HepG2 (cell line): ENCODE measurements at regions not wholly inside any gene's neighbourhood (a gene's known extent, or its start where the extent isn't known, plus 50 kb on each side); places are given as distances from the start of the nearest gene placed in this dataset.

ENCODE experiments used
- ATAC-seq: fragments of 200-7000 bp; cut with Tn5 transposase; 3 replicates; pipeline ENCODE4 v1.9.1; 2020; ENCODE audit warnings: mild to moderate bottlenecking, moderate library complexity
- BruUV-seq: library from RNA; stranded (reverse); fragments of 400-500 nt; replicated peaks from 2 replicates; lab custom pipeline; 2021; lab: Mats Ljungman, UMichigan
- CTCF ChIA-PET: fragments of 300-600 bp; formaldehyde crosslinking; extraction: SDS; loops from one replicate; lab custom pipeline; 2021; ENCODE audit warnings: low total read pairs, inconsistent platforms, low intra/inter-chr PET ratio; lab: Yijun Ruan, JAX
- POLR2A ChIA-PET: fragments of 350-600 bp; sonication (Branson Sonifier 250); formaldehyde crosslinking; loops from one replicate; lab custom pipeline; 2020; ENCODE audit warnings: antibody characterized with exemption, inconsistent platforms; lab: Yijun Ruan, JAX
- DNase-seq: peaks from one replicate; pipeline ENCODE4 v3.0.0-alpha.2; 2015; ENCODE audit warnings: low spot score
- FAIRE-seq: peaks from 3 replicates; lab custom pipeline; 2011; peaks lifted over from hg19 to GRCh38; lab: Jason Lieb, UNC
- H2AFZ ChIP-seq: one replicate; pipeline ENCODE4 v1.6.1; 2011; ENCODE audit warnings: low read length, inconsistent platforms
- H3K27ac ChIP-seq: fragments of 300-600 bp; 3 replicates; pipeline ENCODE4 v1.8.0; 2011; ENCODE audit warnings: mixed run types, mild to moderate bottlenecking, mixed read lengths, low read length, inconsistent platforms; ENCODE audit not compliant: insufficient read depth; ENCODE audit errors: extremely low read length
- H3K27me3 ChIP-seq, 2 experiments: fragments of 200-600 bp in 1 of 2; 2 replicates in 1 of 2; 3 replicates in 1 of 2; pipeline versions ENCODE4 v1.6.0 to v1.8.0; 2011; ENCODE audit warnings: low read length in 2 of 2, mild to moderate bottlenecking in 2 of 2, moderate library complexity in 2 of 2, inconsistent platforms in 1 of 2; ENCODE audit not compliant: insufficient read depth in 2 of 2, control insufficient read depth in 1 of 2
- H3K36me3 ChIP-seq, 2 experiments: fragments of 200-600 bp in 1 of 2; replicated peaks in 1 of 2; 2 replicates in 1 of 2; 3 replicates in 1 of 2; pipeline versions ENCODE4 v1.5.1 to v1.8.0; 2011; ENCODE audit warnings: low read length in 2 of 2, inconsistent platforms in 1 of 2; ENCODE audit not compliant: insufficient read depth in 2 of 2, control insufficient read depth in 1 of 2
- H3K4me1 ChIP-seq: 2 replicates; pipeline ENCODE4 v1.5.1; 2012; ENCODE audit warnings: low read length, inconsistent platforms; ENCODE audit not compliant: insufficient read depth
- H3K4me2 ChIP-seq: 2 replicates; pipeline ENCODE4 v1.6.0; 2011; ENCODE audit warnings: low read depth, low read length, inconsistent platforms
- H3K4me3 ChIP-seq, 3 experiments: fragments of 200-600 bp in 1 of 3; sonication (generic), shearing (Covaris generic) in 1 of 3; replicated peaks in 1 of 3; 2 replicates each; pipeline ENCODE4 v1.5.1; 2011 to 2016; ENCODE audit warnings: low read length in 3 of 3, inconsistent platforms in 2 of 3, low read depth in 2 of 3, mild to moderate bottlenecking in 2 of 3, control low read depth in 1 of 3, mixed read lengths in 1 of 3; ENCODE audit not compliant: insufficient read depth in 1 of 3
- H3K79me2 ChIP-seq: one replicate; pipeline ENCODE4 v1.6.1; 2011; ENCODE audit warnings: low read length, inconsistent platforms; ENCODE audit not compliant: insufficient read depth
- H3K9ac ChIP-seq: 2 replicates; pipeline ENCODE4 v1.6.0; 2011; ENCODE audit warnings: mild to moderate bottlenecking, low read depth, low read length, inconsistent platforms; ENCODE audit not compliant: insufficient read depth
- H3K9me3 ChIP-seq: 2 replicates; pipeline ENCODE4 v1.5.1; 2012; ENCODE audit warnings: mild to moderate bottlenecking, low read length
- H4K20me1 ChIP-seq: 2 replicates; pipeline ENCODE4 v1.6.0; 2011; ENCODE audit warnings: inconsistent platforms, mild to moderate bottlenecking, low read length, moderate library complexity; ENCODE audit not compliant: insufficient read depth
- DR1 ChIP-seq: sonication (generic); formaldehyde crosslinking; IDR thresholded peaks from 2 replicates; pipeline ENCODE4 v1.8.0; 2021; ENCODE audit warnings: mild to moderate bottlenecking, missing genetic modification reagents, inconsistent platforms
- GTF3A ChIP-seq: sonication (generic); formaldehyde crosslinking; conservative IDR thresholded peaks from 2 replicates; pipeline ENCODE4 v1.4.0; 2020; ENCODE audit warnings: mild to moderate bottlenecking, missing genetic modification reagents
- KLF16 ChIP-seq, 2 experiments: sonication (generic) in 1 of 2; formaldehyde crosslinking in 1 of 2; IDR thresholded peaks; 2 replicates each; pipeline versions ENCODE4 v1.6.1 to v1.8.0; 2016 to 2023; ENCODE audit warnings: missing genetic modification reagents in 2 of 2, missing compliant biosample characterization in 1 of 2
- MIXL1 ChIP-seq: IDR thresholded peaks from 2 replicates; pipeline ENCODE4 v1.6.1; 2016
- MXD3 ChIP-seq: IDR thresholded peaks from 2 replicates; pipeline ENCODE4 v1.6.1; 2016; ENCODE audit warnings: mild to moderate bottlenecking, missing biosample characterization, missing genetic modification reagents
- NCOR1 ChIP-seq: fragments of 200-600 bp; sonication (generic); IDR thresholded peaks from 2 replicates; pipeline ENCODE4 v1.7.0; 2017; ENCODE audit warnings: antibody characterized with exemption, low read length, borderline replicate concordance
- PLSCR1 ChIP-seq: sonication (generic); formaldehyde crosslinking; IDR thresholded peaks from 2 replicates; pipeline ENCODE4 v1.5.0; 2020; ENCODE audit warnings: missing genetic modification reagents, mild to moderate bottlenecking, borderline replicate concordance
- SP140L ChIP-seq: sonication (generic); formaldehyde crosslinking; IDR thresholded peaks from 2 replicates; pipeline ENCODE4 v1.4.0; 2020; ENCODE audit warnings: missing genetic modification reagents, borderline replicate concordance
- TRIM24 ChIP-seq: sonication (generic); formaldehyde crosslinking; IDR thresholded peaks from 2 replicates; pipeline ENCODE4 v1.8.0; 2022; ENCODE audit warnings: mild to moderate bottlenecking, missing genetic modification reagents
- ZBTB39 ChIP-seq: sonication (generic); formaldehyde crosslinking; IDR thresholded peaks from 2 replicates; pipeline ENCODE4 v1.5.0; 2020; ENCODE audit warnings: missing genetic modification reagents
- ZFP41 ChIP-seq: sonication (generic); formaldehyde crosslinking; IDR thresholded peaks from 2 replicates; pipeline ENCODE4 v1.4.0; 2020; ENCODE audit warnings: mild to moderate bottlenecking, missing genetic modification reagents, borderline replicate concordance
- ZMYM4 ChIP-seq: sonication (generic); formaldehyde crosslinking; IDR thresholded peaks from 2 replicates; pipeline ENCODE4 v1.8.1; 2023; ENCODE audit warnings: mild to moderate bottlenecking, missing genetic modification reagents
- ZNF33A ChIP-seq: sonication (generic); formaldehyde crosslinking; IDR thresholded peaks from 2 replicates; pipeline ENCODE4 v1.5.1; 2020; ENCODE audit warnings: missing genetic modification reagents, mild to moderate bottlenecking, moderate library complexity, borderline replicate concordance
- ZNF660 ChIP-seq: sonication (generic); formaldehyde crosslinking; IDR thresholded peaks from 2 replicates; pipeline ENCODE4 v1.5.1; 2020; ENCODE audit warnings: mild to moderate bottlenecking, low read depth, missing genetic modification reagents, borderline replicate concordance
- ZNF670 ChIP-seq: sonication (generic); formaldehyde crosslinking; IDR thresholded peaks from 2 replicates; pipeline ENCODE4 v1.8.0; 2022; ENCODE audit warnings: mild to moderate bottlenecking, missing genetic modification reagents, borderline replicate concordance
- WGBS: methylation state at CpG from one replicate; pipeline ENCODE4 v1.1.6; 2017; ENCODE audit warnings: low lambda C conversion rate; 5-methylcytosine and 5-hydroxymethylcytosine counted together
- in situ Hi-C: cut with HindIII; loops from 2 replicates; pipeline ENCODE4 v1.10.0; 2017; ENCODE audit warnings: low pct_unique_long_range_greater_than_20kb; ENCODE audit not compliant: extremely low pct_ligation_motif_present
- intact Hi-C: fragments of 100-400 bp; cut with micrococcal nuclease; formaldehyde crosslinking; loops from one replicate; pipeline ENCODE4 v1.10.0; 2022; ENCODE audit not compliant: unreplicated experiment
- TF ChIP-seq, protein P1 (sequence below): sonication (generic); formaldehyde crosslinking; IDR thresholded peaks from 2 replicates; pipeline ENCODE4 v1.8.1; 2023; ENCODE audit warnings: mild to moderate bottlenecking, moderate library complexity, missing genetic modification reagents

DNA sequence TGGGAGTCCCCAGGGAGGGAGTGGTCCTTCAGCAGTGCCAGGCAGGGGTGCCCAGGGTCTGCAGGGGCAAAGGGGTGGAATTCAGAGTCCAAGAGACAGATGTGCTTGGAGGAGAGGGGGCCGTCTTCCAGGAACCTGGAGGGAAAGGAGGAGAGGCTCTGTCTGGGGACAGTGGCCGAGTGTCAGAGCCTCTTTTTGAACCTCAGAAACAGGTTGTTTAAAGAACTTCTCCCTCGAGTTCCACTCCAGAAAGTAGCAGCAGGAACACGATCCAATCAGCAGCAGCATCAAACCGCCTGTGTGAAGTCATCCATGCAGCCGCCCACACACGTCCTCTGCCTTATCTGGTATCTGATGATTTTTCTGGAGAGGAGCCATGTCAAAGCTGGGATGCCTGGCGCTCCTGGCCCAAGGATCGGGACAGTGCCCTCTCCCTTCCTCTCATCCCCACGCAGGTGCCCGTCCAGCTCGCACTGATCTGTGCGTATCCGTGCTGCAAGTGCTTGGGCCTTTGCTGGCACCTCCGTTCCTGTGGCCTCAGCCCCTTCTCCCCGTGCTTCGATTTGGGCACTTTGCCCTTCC, 205.1 kb downstream of the NDUFA10 start:
- Histone ChIP-seq H3K9me3 (no peaks in the 10 kb centered on the region), H4K20me1 (no peaks in the 10 kb centered on the region), H3K9ac (no peak overlapping the region), H3K27ac (no peak overlapping the region), H3K36me3 (no peaks in the 10 kb centered on the region), H3K4me2 (no peak overlapping the region), H3K4me1 (peaks cover 9% of the 10 kb centered on the region; the same call in 1 of the 2 replicates), H3K4me3 (no peak overlapping the region), H3K79me2 (no peaks in the 10 kb centered on the region), H2AFZ (no peak overlapping the region), H3K27me3 (peaks cover 15 to 45% of the 10 kb centered on the region in 2 experiments; a peak in 4 of 5 replicates)
- CTCF ChIA-PET = no interaction called here
- in situ Hi-C loops = loop anchor here (5.0 kb wide), 1 partner anchor 322 kb away; the partner anchor contains the start of gene OTOS
- POLR2A ChIA-PET = no interaction called here
- FAIRE-seq (no peak), DNase-seq (no peak), ATAC-seq (no peak)
- intact Hi-C loops = no loop called here
- 28% methylated on average over 17 of the region's 17 CpGs for WGBS
- BruUV-seq = no TSS peak
- TF ChIP-seq ZFP41 (CRISPR knock-in tag) (no peak), SP140L (CRISPR knock-in tag) (no peak), TRIM24 (no peak), MXD3 (no peak), ZNF33A (CRISPR knock-in tag) (no peak), DR1 (CRISPR knock-in tag) (no peak), PLSCR1 (CRISPR knock-in tag) (no peak), ZMYM4 (CRISPR knock-in tag) (no peak), KLF16 (CRISPR knock-in tag; IDR thresholded peaks at IDR 0.05) (no peak), MIXL1 (CRISPR knock-in tag) (no peak), GTF3A (CRISPR knock-in tag) (no peak), NCOR1 (no peak), ZBTB39 (CRISPR knock-in tag) (no peak), ZNF670 (CRISPR knock-in tag) (no peak), ZNF660 (CRISPR knock-in tag) (no peak)
- TF ChIP-seq, protein P1, sequence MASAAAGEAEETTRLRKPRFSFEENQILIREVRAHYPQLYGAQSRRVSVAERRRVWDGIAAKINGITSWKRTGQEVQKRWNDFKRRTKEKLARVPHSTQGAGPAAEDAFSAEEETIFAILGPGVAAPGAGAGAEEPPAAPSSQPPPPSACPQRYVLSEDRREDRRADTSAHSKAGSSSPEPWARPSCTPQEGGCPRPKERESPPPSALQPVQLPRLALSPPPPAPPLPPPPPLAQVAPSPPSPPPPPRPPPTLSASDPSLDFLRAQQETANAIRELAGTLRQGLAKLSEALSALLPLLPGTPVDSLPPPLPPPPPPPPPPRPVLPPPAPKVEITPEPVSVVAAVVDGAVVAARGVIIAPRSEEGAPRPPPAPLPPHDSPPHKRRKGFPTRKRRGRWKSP = no peak
